ENCODE measurements at regions not wholly inside any gene's neighbourhood (a gene's known extent, or its start where the extent isn't known, plus 50 kb on each side); places are given as distances from the start of the nearest gene placed in this dataset.

DNA sequence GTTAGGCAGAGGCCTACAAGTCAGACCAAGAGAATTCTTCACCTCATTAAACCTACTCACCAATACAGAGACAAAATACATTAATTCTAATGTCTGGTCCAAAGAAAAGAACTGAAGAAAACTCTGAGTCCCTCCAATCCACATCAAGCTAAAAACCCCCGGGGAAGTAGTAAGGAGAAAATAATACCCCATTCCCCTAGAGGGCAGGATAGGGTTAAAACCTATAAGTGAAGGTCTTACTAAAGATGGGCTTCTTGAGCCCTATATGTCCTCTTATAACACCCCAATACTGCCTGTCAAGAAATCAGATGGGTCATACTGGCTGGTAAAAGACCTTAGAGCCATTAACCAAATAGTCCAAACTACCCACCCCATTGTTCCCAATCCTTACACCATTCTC lies 141.3 kb upstream of the TMEM106B start:
- TF ChIP-seq EZH2phosphoT487 (IDR thresholded peaks at IDR 0.05; ENCODE audit: low read depth, severe bottlenecking, unreplicated experiment), result no peak
- TF ChIP-seq, protein P1, sequence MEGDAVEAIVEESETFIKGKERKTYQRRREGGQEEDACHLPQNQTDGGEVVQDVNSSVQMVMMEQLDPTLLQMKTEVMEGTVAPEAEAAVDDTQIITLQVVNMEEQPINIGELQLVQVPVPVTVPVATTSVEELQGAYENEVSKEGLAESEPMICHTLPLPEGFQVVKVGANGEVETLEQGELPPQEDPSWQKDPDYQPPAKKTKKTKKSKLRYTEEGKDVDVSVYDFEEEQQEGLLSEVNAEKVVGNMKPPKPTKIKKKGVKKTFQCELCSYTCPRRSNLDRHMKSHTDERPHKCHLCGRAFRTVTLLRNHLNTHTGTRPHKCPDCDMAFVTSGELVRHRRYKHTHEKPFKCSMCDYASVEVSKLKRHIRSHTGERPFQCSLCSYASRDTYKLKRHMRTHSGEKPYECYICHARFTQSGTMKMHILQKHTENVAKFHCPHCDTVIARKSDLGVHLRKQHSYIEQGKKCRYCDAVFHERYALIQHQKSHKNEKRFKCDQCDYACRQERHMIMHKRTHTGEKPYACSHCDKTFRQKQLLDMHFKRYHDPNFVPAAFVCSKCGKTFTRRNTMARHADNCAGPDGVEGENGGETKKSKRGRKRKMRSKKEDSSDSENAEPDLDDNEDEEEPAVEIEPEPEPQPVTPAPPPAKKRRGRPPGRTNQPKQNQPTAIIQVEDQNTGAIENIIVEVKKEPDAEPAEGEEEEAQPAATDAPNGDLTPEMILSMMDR (IDR thresholded peaks at IDR 0.05; ENCODE audit: poor library complexity), result no peak
- no peak for TF ChIP-seq EZH2 (IDR thresholded peaks at IDR 0.05; ENCODE audit: borderline replicate concordance)

Data from hepatocyte (in vitro differentiated cells).